HG02943 (cell line): ENCODE measurements at regions not wholly inside any gene's neighbourhood (a gene's known extent, or its start where the extent isn't known, plus 50 kb on each side); places are given as distances from the start of the nearest gene placed in this dataset.
"Not testable (repeated sequence)": the region's sequence is repeated elsewhere in the genome, so short reads cannot be mapped to it uniquely, and the experiment has no call there.

Source experiments
- ATAC-seq: cut with Tn5 transposase; IDR thresholded peaks from one replicate; pipeline ENCODE4 v1.9.1; 2021; ENCODE audit warnings: mild to moderate bottlenecking, low read depth, moderate library complexity; ENCODE audit not compliant: unreplicated experiment

DNA sequence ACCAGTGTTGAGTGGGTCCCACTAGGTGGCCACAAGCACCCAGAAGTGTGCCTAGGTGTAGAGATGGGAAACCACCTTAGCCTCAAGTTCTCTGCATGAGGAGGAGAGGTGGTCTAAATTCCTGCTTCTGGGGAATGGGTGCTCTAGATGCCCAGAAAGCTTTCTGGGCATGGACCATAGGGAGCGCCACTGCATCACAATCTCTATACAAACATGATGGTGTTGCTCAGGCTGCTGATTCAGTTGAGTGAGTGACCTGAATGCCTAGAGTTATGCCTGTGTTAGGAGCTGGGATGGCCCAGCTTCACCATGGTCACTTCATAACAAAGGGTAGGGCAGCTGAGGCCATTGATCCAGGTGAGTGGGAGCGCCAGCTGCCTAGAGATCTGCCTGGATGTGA, 667.9 kb upstream of the ARRDC3 start:
- ATAC-seq = no peak

DNA sequence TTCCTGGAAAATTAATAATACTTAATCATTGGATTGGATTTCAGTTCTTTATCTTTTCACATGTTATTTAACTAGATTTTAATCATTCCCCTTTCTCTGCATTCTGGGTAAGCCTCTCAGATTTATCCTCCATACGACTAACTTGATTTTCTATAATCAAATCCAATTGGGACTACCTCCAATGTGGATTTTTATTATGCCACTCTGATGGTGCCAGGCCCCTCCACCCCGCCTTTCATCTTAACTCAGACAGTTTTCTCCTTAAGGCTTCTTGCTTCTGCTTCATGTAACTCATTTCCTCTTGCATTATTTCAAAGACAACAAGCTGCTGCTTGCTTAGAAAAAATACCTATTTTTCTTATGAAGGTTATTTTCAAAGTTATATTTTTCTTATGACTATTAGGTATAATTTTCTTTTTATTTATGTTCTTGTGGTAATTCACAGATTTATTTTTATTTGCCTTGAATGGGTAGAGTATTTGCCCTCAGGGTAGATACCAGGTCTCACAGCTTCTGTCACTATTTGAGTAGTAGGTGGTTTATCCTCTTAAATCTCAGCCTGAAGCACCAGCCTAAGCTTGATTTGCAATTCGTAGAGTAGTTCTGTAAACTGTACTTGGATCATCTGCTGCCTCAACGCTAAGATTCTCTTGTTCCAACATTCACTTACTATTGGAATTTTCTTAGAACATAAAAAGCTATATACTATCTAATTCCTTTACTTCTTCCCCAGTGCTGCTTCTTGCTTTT, 659.0 kb upstream of the ARRDC3 start:
- no peak for ATAC-seq

DNA sequence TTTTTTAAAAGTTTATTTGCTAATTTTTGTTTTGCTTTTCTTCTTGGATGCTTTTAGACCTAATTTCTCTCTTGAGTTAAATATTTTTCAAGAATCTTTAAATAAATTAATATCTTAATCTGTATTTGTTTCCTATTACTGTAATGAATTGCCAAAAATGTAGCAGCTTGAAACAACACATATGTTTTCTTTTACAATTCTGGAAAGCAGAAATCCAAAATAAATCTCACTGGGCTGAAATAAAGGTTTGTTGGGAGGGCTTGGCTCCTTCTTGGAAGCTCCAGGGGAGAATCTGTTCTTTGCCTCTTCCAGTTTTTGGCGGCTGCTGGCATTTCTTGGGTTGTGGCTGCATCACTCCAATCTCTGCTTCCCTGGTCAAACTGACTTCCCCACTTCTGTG, 658.1 kb upstream of the ARRDC3 start:
- ATAC-seq = no peak

DNA sequence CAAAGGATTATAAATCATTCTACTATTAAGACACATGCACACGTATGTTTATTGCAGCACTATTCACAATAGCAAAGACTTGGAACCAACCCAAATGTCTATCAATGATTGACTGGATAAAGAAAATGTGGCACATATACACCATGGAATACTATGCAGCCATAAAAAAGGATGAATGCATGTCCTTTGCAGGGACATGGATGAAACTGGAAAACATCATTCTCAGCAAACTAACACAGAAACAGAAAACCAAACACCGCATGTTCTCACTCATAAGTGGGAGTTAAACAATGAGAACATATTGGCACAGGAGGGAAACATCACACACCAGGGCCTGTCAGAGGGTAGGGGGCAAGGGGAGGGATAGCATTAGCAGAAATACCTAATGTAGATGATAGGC, 646.7 kb upstream of the ARRDC3 start:
- not testable (repeated sequence) for ATAC-seq

DNA sequence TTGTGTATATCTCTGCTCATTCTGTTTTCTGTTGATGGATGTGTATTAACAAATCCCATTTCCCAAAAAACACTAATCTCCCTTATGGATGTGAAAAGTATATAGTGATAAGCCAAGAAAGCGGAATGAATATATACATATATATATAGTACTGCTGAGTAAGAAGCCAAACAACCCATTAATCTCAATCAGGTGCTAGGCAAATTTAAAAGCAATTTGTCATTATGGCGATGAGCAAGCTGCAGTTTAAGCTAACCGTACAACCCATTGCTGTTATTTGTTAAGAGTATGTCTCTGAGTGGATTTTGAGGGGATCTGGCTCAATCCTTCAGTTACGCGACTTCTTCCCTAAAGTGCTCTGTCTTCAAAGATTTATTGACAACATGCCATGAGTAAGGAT, 640.4 kb upstream of the ARRDC3 start:
- ATAC-seq = no peak

GRCh38 chr5:92023141-92023471, 640.0 kb upstream of the ARRDC3 start:
- ATAC-seq = no peak

DNA sequence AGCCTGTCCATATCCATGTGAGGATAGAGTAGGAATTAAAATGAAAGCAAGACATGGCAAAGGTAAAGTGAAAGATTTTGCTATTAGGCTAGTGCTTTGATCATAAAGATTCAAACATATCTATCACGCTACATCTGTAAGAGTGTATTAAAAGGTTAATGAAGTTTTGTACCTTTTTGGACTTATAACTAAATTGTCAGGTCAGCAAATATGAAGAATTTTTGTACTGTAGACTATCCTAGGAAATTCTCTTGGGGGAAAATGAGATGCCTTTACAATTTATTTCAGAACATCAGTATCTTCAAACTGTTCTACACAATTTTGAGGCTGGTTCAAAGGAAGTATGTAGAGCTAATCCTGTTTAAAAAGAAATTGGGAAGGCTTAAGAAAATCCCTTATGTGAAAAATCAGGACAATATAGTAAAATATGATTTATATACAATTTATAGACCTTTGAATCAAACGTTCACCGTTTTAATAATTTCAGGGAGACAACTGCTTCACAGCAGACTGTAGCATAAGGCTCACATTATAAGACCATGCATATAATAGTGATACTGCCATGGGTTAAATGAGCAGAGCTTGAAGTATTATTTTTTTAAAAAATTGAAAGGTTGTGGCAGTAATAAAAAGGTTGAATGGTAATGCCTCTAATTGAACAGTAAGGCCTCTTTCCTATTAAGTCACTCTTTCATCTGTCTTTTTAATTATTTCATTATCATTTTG, 639.5 kb upstream of the ARRDC3 start:
- ATAC-seq = no peak

DNA sequence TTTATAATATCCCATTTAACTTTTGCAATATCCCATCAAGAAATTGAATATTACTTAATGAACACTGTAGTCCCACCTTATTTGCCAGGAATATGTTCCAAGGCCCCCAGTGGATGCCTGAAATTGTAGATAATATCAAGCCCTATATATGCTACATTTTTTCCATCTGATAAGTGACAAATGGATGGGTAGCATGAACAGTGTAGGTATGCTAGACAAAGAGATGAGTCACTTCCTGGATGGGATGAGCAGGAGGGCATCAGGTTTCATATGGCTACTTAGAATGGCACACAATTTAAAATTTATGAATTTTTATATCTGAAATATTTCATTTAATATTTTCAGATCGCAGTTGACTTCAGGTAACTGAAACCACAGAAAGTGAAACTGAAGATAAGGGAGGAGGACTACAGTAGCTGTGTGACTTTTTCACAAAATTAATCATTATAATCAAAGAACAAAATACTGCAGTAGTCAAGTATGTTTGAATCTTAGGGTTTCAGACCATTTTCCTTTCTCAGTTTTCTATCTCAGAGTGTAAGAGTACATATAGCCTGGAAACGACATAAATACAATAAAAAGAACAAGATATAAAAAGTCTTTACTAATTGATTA, 636.4 kb upstream of the ARRDC3 start:
- ATAC-seq = no peak

DNA sequence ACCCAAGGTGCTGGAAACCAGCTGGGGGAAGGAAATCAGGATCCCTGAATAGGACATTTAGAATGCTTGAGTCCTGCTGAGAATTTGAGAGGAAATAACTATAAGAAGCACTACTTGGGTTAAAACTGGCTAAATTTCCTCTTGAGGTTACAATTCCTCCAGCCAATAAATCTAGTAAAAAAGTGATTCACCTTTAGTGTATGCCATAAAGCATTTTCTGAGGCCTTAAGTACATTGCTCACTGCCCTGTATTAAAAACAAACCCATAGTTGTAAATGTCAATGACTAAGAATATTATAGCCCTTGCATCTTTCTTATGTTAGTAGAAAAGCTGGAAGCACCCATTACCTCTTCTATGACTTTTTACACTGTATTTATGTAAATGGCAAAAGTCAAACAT, 634.7 kb upstream of the ARRDC3 start:
- no peak for ATAC-seq

DNA sequence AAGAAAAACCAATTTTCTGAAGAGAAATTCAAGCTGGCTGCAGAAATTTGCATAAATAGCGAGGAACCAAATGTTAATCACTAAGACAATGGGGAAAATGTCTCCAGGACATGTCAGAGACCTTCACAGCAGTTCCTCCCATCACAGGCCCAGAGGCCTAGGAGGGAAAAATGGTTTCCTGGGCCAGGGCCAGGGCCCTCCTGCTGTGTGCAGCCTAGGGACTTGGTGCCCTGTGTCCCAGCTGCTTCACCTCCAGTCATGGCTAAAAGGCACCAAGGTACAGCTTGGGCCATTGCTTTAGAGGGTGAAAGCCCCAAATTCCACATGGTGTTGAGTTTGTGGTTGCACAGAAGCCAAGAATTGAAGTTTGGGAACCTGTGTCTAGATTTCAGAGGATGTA, 628.7 kb upstream of the ARRDC3 start:
- not testable (repeated sequence) for ATAC-seq

DNA sequence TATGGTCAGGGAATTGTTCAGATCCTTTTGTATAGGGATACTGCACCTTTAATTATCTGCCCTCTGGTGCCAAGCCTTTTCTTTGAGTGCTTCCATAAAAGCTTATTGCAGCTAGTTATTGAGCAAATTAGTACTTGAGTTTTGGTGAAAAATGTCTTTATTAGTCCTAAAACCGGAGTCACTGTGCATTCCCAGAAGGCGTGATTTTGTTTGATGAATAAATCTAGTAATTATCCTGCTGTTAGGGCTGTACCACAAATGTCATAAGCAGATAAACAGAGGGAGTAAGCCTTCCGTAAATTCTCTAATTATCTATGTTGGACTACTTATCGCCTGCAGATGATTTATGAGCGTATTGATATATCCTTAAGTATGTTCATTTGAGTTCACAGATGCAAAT, 620.7 kb upstream of the ARRDC3 start:
- ATAC-seq = no peak

- ATAC-seq = no peak
Observed at GRCh38 chr5:92002721-92003274, 619.7 kb upstream of the ARRDC3 start.

DNA sequence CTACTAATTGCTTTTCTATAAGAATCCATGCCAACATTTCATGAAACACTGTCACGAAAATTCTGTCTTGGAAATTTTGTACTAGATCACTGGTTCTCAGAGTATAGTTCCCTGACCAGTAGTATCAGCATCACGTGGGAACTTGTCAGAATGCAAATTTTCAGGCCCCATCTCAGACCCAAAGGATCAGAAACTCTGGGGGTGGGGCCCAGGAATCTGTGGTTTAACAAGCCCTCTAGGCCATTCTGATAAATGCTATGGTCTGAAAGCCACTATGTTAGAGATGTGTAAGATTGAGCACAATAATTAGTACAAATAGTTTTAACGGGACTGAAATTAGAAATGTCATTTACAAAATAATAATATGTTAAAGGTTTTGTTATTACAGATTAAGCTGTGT, 615.7 kb upstream of the ARRDC3 start:
- ATAC-seq = no peak

GRCh38 chr5:91983869-91984268, 600.8 kb upstream of the ARRDC3 start:
- no peak for ATAC-seq

- no peak for ATAC-seq
Observed at GRCh38 chr5:91978221-91978882, 595.2 kb upstream of the ARRDC3 start.

- ATAC-seq = no peak
Observed at GRCh38 chr5:91977579-91977978, 594.5 kb upstream of the ARRDC3 start.

DNA sequence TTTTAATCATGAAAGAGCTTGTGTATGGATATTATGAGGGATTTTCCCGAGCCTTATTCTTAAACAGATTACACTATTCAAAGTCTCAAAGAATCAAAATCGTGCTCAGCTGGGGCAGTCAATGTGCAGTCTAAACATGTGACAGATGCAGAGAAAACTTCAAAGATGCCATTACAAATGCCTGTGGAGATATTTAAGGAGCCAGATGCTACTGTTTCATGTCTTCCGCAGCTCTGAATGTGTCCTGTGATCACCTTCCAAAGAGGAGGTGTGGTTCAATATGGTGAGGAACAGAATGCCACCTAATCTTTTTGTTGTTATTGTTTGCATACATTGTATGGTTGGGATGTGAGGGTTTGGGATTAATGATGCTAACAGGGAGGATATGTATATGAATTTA, 593.3 kb upstream of the ARRDC3 start:
- ATAC-seq = no peak

DNA sequence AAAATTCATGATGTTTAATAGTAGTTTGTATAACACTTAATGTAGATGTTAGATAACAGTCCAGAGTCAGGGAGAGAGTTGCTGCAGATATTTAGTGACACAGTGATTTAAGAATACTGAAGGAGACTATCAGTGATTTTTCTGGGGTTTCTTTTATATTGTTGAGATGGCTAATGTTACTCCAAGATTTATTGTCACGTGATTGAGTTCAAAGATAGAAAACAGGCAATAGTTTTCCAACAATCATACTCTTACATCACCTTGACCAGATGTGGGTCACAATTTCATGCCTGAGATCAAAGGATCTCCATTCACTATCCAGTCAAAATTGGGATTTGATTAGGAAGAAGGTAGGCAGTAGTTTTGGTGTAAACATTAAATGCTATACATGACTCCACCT, 580.0 kb upstream of the ARRDC3 start:
- no peak for ATAC-seq

- no peak for ATAC-seq
Observed at GRCh38 chr5:91957666-91958065, 574.5 kb upstream of the ARRDC3 start.

- no peak for ATAC-seq
Observed at GRCh38 chr5:91956738-91957137, 573.6 kb upstream of the ARRDC3 start.

DNA sequence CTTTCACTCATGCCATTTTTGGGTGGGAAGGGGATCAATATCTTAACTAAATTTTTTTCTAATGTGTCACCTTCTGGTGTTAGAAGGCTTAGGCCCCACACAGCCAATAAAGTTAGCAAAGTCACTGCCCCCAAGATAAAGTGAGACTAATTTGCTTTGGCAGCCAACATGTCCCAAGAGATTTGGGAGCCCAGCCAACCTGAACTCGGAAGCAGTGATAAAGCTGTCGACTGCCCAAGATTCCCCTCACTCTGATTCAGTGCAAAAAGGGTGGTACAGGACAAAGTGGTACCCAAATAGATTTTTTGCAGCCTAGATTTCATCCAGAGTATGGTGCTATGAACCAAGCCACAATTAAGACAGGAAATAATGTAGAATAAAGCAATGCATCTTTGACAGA, 572.5 kb upstream of the ARRDC3 start:
- ATAC-seq = no peak
